Upper lobe of left lung (tissue), 6 donors: ENCODE measurements at regions not wholly inside any gene's neighbourhood (a gene's known extent, or its start where the extent isn't known, plus 50 kb on each side); places are given as distances from the start of the nearest gene placed in this dataset.

Source experiments
- ATAC-seq, 2 donors: fragments of 200-7000 bp; cut with Tn5 transposase; one replicate each; pipeline ENCODE4 v1.9.1; 2022; ENCODE audit warnings: mild to moderate bottlenecking in 2 of 2, moderate library complexity in 2 of 2; ENCODE audit not compliant: low FRiP score in 2 of 2
- DNase-seq, 2 donors: peaks; one replicate each; pipeline ENCODE4 v3.0.0-alpha.2; 2019 to 2020
- H3K27ac ChIP-seq, 4 donors: fragments of 200-600 bp; sonication (generic); one replicate each; pipeline ENCODE4 v1.5.1; 2016 to 2019
- H3K27me3 ChIP-seq, 4 donors: fragments of 200-600 bp; sonication (generic); one replicate each; pipeline ENCODE4 v1.5.1; 2017 to 2019
- H3K36me3 ChIP-seq, 4 donors: fragments of 200-600 bp; sonication (generic); one replicate each; pipeline ENCODE4 v1.5.1; 2016 to 2019
- H3K4me1 ChIP-seq, 4 donors: fragments of 200-600 bp; sonication (generic); one replicate each; pipeline ENCODE4 v1.5.1; 2018 to 2019
- H3K4me3 ChIP-seq, 4 donors: fragments of 200-600 bp; sonication (generic); one replicate each; pipeline ENCODE4 v1.5.1; 2017 to 2019; ENCODE audit warnings: mild to moderate bottlenecking in 2 of 4, moderate library complexity in 1 of 4
- H3K9me3 ChIP-seq, 4 donors: fragments of 200-600 bp; sonication (generic); one replicate each; pipeline ENCODE4 v1.5.1; 2018 to 2019
- CTCF ChIP-seq, 6 experiments: fragments of 450-650 bp in 4 of 6; fragments of 200-600 bp in 2 of 6; sonication (generic) in 2 of 6; IDR thresholded peaks; one replicate each; pipeline ENCODE4 v1.5.1; 2016 to 2019; ENCODE audit warnings: antibody characterized with exemption in 6 of 6
- EP300 ChIP-seq, 4 donors: sonication (generic); formaldehyde crosslinking; IDR thresholded peaks; one replicate each; pipeline ENCODE4 v1.5.1; 2017; ENCODE audit warnings: antibody characterized with exemption in 4 of 4, control low read depth in 2 of 4
- POLR2A ChIP-seq, 4 donors: fragments of 450-650 bp; IDR thresholded peaks; one replicate each; pipeline ENCODE4 v1.5.1; 2016 to 2017; ENCODE audit warnings: antibody characterized with exemption in 4 of 4, mild to moderate bottlenecking in 2 of 4
- POLR2AphosphoS5 ChIP-seq, 2 donors: sonication (generic); formaldehyde crosslinking; IDR thresholded peaks; one replicate each; pipeline ENCODE4 v1.5.1; 2017; ENCODE audit warnings: antibody characterized with exemption in 2 of 2
- WGBS, 2 donors: methylation state at CpG; one replicate each; pipeline ENCODE4 v1.1.5; 2017 to 2018; 5-methylcytosine and 5-hydroxymethylcytosine counted together
- donor health status: DM: no; HTN: no; CAD: no; lungs with moderate emphysema.
- donor health status: DM: no; HTN: yes; CAD: no; lungs with severe emphysema.

GRCh38 chr11:103543456-103543855 lies 434.2 kb downstream of the DYNC2H1 start:
- no peaks in the 10 kb centered on the region for H3K27me3 ChIP-seq
- no peak for TF ChIP-seq EP300 (IDR thresholded peaks at IDR 0.05)
- TF ChIP-seq POLR2A (IDR thresholded peaks at IDR 0.05), result no peak
- no peak for TF ChIP-seq POLR2AphosphoS5 (IDR thresholded peaks at IDR 0.05)
- TF ChIP-seq CTCF (IDR thresholded peaks at IDR 0.05), result no peak
- H3K27ac ChIP-seq, result no peak overlapping the region
- H3K4me3 ChIP-seq, result no peak overlapping the region
- 87 to 92% methylated on average over 5 of the region's 5 CpGs for WGBS, 2 donors
- peaks cover 0 to 2% (median 0%) of the 10 kb centered on the region in 4 donors for H3K9me3 ChIP-seq
- H3K36me3 ChIP-seq, result no peaks in the 10 kb centered on the region
- ATAC-seq, result no peak
- DNase-seq, result no peak
- H3K4me1 ChIP-seq, result no peaks in the 10 kb centered on the region

- DNase-seq (no peak), ATAC-seq (no peak)
- no peaks in the 10 kb centered on the region for H3K36me3 ChIP-seq
- no peak overlapping the region for H3K27ac ChIP-seq
- no peaks in the 10 kb centered on the region for H3K4me1 ChIP-seq
- TF ChIP-seq POLR2AphosphoS5 (IDR thresholded peaks at IDR 0.05) (no peak), CTCF (IDR thresholded peaks at IDR 0.05) (no peak), EP300 (IDR thresholded peaks at IDR 0.05) (no peak), POLR2A (IDR thresholded peaks at IDR 0.05) (no peak)
- no peaks in the 10 kb centered on the region for H3K27me3 ChIP-seq
- 88 to 89% methylated on average over 8 of the region's 8 CpGs for WGBS, 2 donors
- peaks cover 0 to 2% (median 0%) of the 10 kb centered on the region in 4 donors for H3K9me3 ChIP-seq
- no peak overlapping the region for H3K4me3 ChIP-seq
Measured at GRCh38 chr11:103544874-103545273, 435.6 kb downstream of the DYNC2H1 start.

GRCh38 chr11:103545551-103545950 lies 436.3 kb downstream of the DYNC2H1 start:
- H3K4me1 ChIP-seq, result no peaks in the 10 kb centered on the region
- H3K4me3 ChIP-seq, result no peak overlapping the region
- no peaks in the 10 kb centered on the region for H3K36me3 ChIP-seq
- peaks cover 0 to 2% (median 0%) of the 10 kb centered on the region in 4 donors for H3K9me3 ChIP-seq
- no peak for ATAC-seq
- no peaks in the 10 kb centered on the region for H3K27me3 ChIP-seq
- no peak overlapping the region for H3K27ac ChIP-seq
- TF ChIP-seq POLR2AphosphoS5 (IDR thresholded peaks at IDR 0.05), result no peak
- no peak for TF ChIP-seq EP300 (IDR thresholded peaks at IDR 0.05)
- TF ChIP-seq POLR2A (IDR thresholded peaks at IDR 0.05), result no peak
- no peak for DNase-seq

GRCh38 chr11:103546236-103546635 lies 437.0 kb downstream of the DYNC2H1 start:
- no peak for ATAC-seq
- Histone ChIP-seq H3K27me3 (no peaks in the 10 kb centered on the region), H3K9me3 (no peaks in the 10 kb centered on the region), H3K36me3 (no peaks in the 10 kb centered on the region), H3K4me3 (no peak overlapping the region), H3K27ac (no peak overlapping the region), H3K4me1 (no peaks in the 10 kb centered on the region)
- TF ChIP-seq EP300 (IDR thresholded peaks at IDR 0.05), result no peak
- no peak for TF ChIP-seq POLR2AphosphoS5 (IDR thresholded peaks at IDR 0.05)
- no peak for TF ChIP-seq POLR2A (IDR thresholded peaks at IDR 0.05)
- TF ChIP-seq CTCF (IDR thresholded peaks at IDR 0.05), result no peak
- no peak for DNase-seq
- 74 to 89% methylated on average over 2 of the region's 2 CpGs for WGBS, 2 donors

- no peaks in the 10 kb centered on the region for H3K4me1 ChIP-seq
- ATAC-seq, result no peak
- H3K9me3 ChIP-seq, result no peaks in the 10 kb centered on the region
- no peaks in the 10 kb centered on the region for H3K36me3 ChIP-seq
- no peaks in the 10 kb centered on the region for H3K27me3 ChIP-seq
- 71 to 83% methylated on average over 2 of the region's 2 CpGs for WGBS, 2 donors
- DNase-seq, result no peak
- H3K4me3 ChIP-seq, result no peak overlapping the region
- H3K27ac ChIP-seq, result no peak overlapping the region
- TF ChIP-seq POLR2AphosphoS5 (IDR thresholded peaks at IDR 0.05) (no peak), EP300 (IDR thresholded peaks at IDR 0.05) (no peak), POLR2A (IDR thresholded peaks at IDR 0.05) (no peak), CTCF (IDR thresholded peaks at IDR 0.05) (no peak)
Measured at GRCh38 chr11:103547024-103547423, 437.8 kb downstream of the DYNC2H1 start.
